K562 (cell line): ENCODE measurements at regions not wholly inside any gene's neighbourhood (a gene's known extent, or its start where the extent isn't known, plus 50 kb on each side); places are given as distances from the start of the nearest gene placed in this dataset.

ENCODE experiments used
- ATF2 ChIP-seq: sonication (generic); formaldehyde crosslinking; IDR thresholded peaks from 2 replicates; pipeline ENCODE4 v1.8.1; 2022; ENCODE audit warnings: missing genetic modification reagents
- CBFA2T3 ChIP-seq: fragments of 450-650 bp; IDR thresholded peaks from 2 replicates; pipeline ENCODE4 v1.6.1; 2017
- ESRRB ChIP-seq: fragments of 250-450 bp; sonication (Bioruptor Pico); IDR thresholded peaks from 2 replicates; pipeline ENCODE4 v1.5.0; 2020; ENCODE audit warnings: mild to moderate bottlenecking, moderate library complexity, borderline replicate concordance
- EZH2 ChIP-seq: IDR thresholded peaks from 2 replicates; pipeline ENCODE4 v1.6.1; 2012; ENCODE audit warnings: low read depth, mild to moderate bottlenecking, inconsistent platforms, low read length, borderline replicate concordance
- GABPB1 ChIP-seq: sonication (generic); formaldehyde crosslinking; IDR thresholded peaks from 2 replicates; pipeline ENCODE4 v1.8.0; 2022; ENCODE audit warnings: mild to moderate bottlenecking, missing genetic modification reagents
- HNRNPH1 ChIP-seq: fragments of 200-400 bp; formaldehyde crosslinking; optimal IDR thresholded peaks from 2 replicates; pipeline ENCODE3; 2017; ENCODE audit warnings: low read depth, mild to moderate bottlenecking, low read length, moderate library complexity
- MCM5 ChIP-seq: fragments of 450-650 bp; IDR thresholded peaks from 2 replicates; pipeline ENCODE4 v1.6.1; 2016; ENCODE audit warnings: low read depth
- NCOA1 ChIP-seq: fragments of 450-650 bp; IDR thresholded peaks from 2 replicates; pipeline ENCODE4 v1.6.1; 2016; ENCODE audit warnings: low read depth
- NCOR1 ChIP-seq: fragments of 450-650 bp; IDR thresholded peaks from 2 replicates; pipeline ENCODE4 v1.6.1; 2016; ENCODE audit warnings: mild to moderate bottlenecking, moderate library complexity
- OTX1 ChIP-seq: fragments of 450-650 bp; formaldehyde crosslinking; IDR thresholded peaks from 2 replicates; pipeline ENCODE4 v1.4.0; 2022; ENCODE audit warnings: mild to moderate bottlenecking
- PRPF4 ChIP-seq: fragments of 200-400 bp; formaldehyde crosslinking; IDR thresholded peaks from one replicate; pipeline ENCODE4 v1.6.1; 2017; ENCODE audit warnings: low read length, low read depth, mild to moderate bottlenecking; ENCODE audit not compliant: insufficient read depth, poor library complexity, severe bottlenecking
- SMAD4 ChIP-seq: fragments of 250-450 bp; sonication (Bioruptor Pico); conservative IDR thresholded peaks from 2 replicates; pipeline ENCODE4 v1.8.0; 2021; ENCODE audit warnings: inconsistent platforms, mild to moderate bottlenecking, moderate library complexity
- SOX6 ChIP-seq: fragments of 450-650 bp; IDR thresholded peaks from 2 replicates; pipeline ENCODE4 v1.6.1; 2014; ENCODE audit warnings: mild to moderate bottlenecking
- SP2 ChIP-seq: IDR thresholded peaks from 2 replicates; pipeline ENCODE4 v1.6.1; 2011; ENCODE audit warnings: mild to moderate bottlenecking, low read depth, low read length, moderate library complexity; ENCODE audit not compliant: poor library complexity, severe bottlenecking; ENCODE audit errors: extremely low read depth
- TCF7L2 ChIP-seq: fragments of 150-350 bp; IDR thresholded peaks from 2 replicates; pipeline ENCODE4 v1.6.1; 2016; ENCODE audit warnings: low read depth, mild to moderate bottlenecking, low read length, moderate library complexity
- ZBED1 ChIP-seq: IDR thresholded peaks from 2 replicates; pipeline ENCODE4 v1.6.1; 2014
- TF ChIP-seq, protein P1 (sequence below): sonication (generic); formaldehyde crosslinking; IDR thresholded peaks from 2 replicates; pipeline ENCODE4 v1.8.0; 2022; ENCODE audit warnings: mild to moderate bottlenecking, missing genetic modification reagents
- TF ChIP-seq, protein P2 (sequence below): fragments of 450-650 bp; IDR thresholded peaks from 2 replicates; pipeline ENCODE4 v1.6.1; 2016; ENCODE audit warnings: low read depth
- TF ChIP-seq, protein P3 (sequence below): conservative IDR thresholded peaks from 2 replicates; pipeline ENCODE4 v1.6.1; 2011; ENCODE audit warnings: low read depth, mild to moderate bottlenecking, low read length; ENCODE audit not compliant: control insufficient read depth

GRCh38 chr4:10326075-10326474, 131.2 kb downstream of the ZNF518B start (continued):
- TF ChIP-seq PRPF4 (no peak), HNRNPH1 (no peak), TCF7L2 (no peak), SOX6 (peak; percentile 96), MCM5 (no peak), OTX1 (CRISPR knock-in tag) (no peak), CBFA2T3 (peak; percentile 98), ESRRB (no peak), NCOA1 (peak; percentile 90), ZBED1 (peak; percentile 98), NCOR1 (peak; percentile 98), GABPB1 (CRISPR knock-in tag) (no peak; the same call in 1 of the 2 replicates), ATF2 (no peak), SP2 (no peak), SMAD4 (CRISPR knock-in tag) (peak; percentile 97), EZH2 (no peak)
- TF ChIP-seq, protein P1, sequence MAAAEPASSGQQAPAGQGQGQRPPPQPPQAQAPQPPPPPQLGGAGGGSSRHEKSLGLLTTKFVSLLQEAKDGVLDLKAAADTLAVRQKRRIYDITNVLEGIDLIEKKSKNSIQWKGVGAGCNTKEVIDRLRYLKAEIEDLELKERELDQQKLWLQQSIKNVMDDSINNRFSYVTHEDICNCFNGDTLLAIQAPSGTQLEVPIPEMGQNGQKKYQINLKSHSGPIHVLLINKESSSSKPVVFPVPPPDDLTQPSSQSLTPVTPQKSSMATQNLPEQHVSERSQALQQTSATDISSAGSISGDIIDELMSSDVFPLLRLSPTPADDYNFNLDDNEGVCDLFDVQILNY (CRISPR knock-in tag), result no peak
- TF ChIP-seq, protein P2, sequence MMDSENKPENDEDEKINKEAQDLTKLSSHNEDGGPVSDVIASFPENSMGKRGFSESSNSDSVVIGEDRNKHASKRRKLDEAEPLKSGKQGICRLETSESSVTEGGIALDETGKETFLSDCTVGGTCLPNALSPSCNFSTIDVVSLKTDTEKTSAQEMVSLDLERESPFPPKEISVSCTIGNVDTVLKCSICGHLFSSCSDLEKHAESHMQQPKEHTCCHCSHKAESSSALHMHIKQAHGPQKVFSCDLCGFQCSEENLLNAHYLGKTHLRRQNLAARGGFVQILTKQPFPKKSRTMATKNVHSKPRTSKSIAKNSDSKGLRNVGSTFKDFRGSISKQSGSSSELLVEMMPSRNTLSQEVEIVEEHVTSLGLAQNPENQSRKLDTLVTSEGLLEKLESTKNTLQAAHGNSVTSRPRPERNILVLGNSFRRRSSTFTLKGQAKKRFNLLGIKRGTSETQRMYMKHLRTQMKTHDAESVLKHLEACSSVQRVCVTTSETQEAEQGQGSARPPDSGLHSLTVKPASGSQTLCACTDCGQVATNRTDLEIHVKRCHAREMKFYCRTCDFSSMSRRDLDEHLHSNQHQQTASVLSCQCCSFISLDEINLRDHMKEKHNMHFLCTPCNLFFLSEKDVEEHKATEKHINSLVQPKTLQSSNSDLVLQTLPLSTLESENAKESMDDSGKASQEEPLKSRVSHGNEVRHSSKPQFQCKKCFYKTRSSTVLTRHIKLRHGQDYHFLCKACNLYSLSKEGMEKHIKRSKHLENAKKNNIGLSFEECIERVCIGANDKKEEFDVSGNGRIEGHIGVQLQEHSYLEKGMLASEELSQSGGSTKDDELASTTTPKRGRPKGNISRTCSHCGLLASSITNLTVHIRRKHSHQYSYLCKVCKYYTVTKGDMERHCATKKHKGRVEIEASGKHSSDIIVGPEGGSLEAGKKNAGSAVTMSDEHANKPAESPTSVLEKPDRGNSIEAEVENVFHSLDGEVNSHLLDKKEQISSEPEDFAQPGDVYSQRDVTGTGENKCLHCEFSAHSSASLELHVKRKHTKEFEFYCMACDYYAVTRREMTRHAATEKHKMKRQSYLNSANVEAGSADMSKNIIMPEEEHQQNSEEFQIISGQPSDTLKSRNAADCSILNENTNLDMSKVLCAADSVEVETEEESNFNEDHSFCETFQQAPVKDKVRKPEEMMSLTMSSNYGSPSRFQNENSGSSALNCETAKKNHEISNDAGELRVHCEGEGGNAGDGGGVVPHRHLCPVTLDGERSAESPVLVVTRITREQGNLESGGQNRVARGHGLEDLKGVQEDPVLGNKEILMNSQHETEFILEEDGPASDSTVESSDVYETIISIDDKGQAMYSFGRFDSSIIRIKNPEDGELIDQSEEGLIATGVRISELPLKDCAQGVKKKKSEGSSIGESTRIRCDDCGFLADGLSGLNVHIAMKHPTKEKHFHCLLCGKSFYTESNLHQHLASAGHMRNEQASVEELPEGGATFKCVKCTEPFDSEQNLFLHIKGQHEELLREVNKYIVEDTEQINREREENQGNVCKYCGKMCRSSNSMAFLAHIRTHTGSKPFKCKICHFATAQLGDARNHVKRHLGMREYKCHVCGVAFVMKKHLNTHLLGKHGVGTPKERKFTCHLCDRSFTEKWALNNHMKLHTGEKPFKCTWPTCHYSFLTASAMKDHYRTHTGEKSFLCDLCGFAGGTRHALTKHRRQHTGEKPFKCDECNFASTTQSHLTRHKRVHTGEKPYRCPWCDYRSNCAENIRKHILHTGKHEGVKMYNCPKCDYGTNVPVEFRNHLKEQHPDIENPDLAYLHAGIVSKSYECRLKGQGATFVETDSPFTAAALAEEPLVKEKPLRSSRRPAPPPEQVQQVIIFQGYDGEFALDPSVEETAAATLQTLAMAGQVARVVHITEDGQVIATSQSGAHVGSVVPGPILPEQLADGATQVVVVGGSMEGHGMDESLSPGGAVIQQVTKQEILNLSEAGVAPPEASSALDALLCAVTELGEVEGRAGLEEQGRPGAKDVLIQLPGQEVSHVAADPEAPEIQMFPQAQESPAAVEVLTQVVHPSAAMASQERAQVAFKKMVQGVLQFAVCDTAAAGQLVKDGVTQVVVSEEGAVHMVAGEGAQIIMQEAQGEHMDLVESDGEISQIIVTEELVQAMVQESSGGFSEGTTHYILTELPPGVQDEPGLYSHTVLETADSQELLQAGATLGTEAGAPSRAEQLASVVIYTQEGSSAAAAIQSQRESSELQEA, result no peak
- TF ChIP-seq, protein P3, sequence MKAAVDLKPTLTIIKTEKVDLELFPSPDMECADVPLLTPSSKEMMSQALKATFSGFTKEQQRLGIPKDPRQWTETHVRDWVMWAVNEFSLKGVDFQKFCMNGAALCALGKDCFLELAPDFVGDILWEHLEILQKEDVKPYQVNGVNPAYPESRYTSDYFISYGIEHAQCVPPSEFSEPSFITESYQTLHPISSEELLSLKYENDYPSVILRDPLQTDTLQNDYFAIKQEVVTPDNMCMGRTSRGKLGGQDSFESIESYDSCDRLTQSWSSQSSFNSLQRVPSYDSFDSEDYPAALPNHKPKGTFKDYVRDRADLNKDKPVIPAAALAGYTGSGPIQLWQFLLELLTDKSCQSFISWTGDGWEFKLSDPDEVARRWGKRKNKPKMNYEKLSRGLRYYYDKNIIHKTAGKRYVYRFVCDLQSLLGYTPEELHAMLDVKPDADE, result no peak
